ENCODE measurements at regions not wholly inside any gene's neighbourhood (a gene's known extent, or its start where the extent isn't known, plus 50 kb on each side); places are given as distances from the start of the nearest gene placed in this dataset.

DNA sequence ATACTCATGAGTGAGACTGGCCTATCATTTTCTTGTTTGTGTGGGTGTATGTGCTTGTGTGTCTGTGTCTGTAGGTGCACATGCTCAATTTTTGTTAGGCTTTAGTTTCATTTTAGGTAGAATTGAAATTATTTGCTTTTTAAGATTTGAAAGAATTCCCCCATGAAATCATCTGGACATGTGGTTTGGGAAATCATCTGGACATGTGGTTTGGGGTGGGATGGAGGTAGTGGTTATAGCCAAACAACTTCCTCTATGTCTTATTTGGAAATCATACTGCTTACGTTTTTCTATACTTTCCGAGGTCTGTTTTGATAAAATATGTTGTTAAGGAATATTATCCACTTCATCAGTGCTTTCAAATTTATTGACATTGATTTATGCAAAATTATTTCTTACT is 485.4 kb upstream of the CLINT1 start:
- TF ChIP-seq POLR2AphosphoS5 (IDR thresholded peaks at IDR 0.05; ENCODE audit: borderline replicate concordance, low read depth, low read length) (no peak), EZH2 (IDR thresholded peaks at IDR 0.05) (no peak)

All from SK-N-MC (cell line).